ENCODE measurements at regions not wholly inside any gene's neighbourhood (a gene's known extent, or its start where the extent isn't known, plus 50 kb on each side); places are given as distances from the start of the nearest gene placed in this dataset.

DNA sequence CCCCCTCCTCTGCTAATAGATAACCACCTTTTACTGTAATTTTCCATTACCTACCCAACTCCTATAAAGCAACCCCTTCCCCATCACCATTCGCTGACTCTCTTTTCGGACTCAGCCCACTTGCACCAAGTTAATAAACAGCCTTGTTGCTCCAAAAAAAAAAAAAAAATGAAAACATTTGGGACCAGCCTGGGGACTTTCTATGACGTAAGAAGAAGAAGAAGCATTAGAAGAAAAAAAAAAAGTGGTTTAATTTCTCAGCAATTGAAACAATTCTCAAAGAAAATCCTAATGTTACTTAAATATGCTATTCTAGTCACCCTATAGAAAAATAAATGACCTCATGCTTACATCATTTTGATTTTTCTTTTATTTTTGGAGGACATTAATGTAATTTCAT is 301.5 kb upstream of the ANO3 start:
- DNase-seq, result no peak

DNA sequence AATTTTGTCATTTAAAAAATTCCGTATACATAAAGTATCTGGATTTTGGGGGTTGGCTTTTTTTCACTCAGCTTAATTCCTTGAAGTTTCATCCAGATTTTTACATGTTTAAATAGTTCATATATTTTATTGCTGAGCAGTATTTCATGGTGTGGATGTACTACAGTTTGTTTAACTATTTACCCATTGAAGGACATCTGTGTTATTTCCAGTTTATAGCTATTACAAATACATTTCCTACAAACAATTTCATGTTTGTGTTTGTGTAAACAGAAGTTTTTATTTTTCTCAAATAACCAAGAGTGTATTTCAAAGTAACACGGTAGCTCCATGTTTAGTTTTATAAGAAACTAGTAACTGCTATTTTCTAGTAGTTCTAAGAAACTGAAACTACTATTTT is 299.7 kb upstream of the ANO3 start:
- no peak for DNase-seq

DNA sequence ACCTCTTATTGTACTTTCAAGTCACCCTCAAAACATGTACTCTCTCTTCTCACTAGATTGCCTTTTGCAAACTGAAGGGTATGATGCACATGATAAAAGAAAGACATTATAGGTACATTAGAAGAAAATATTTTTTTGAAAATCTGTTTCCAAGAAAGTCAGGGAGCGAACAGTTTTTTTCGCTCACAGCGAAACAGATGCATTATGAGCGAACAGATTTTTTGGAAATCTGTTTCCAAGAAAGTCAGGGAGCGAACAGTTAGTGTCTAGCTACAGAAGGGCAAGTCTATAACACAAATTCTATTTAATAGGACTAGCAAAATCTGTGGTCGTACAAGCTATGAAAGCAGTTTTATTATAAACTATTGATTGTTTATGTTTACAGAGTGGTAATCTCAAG is 296.2 kb upstream of the ANO3 start:
- DNase-seq, result no peak

DNA sequence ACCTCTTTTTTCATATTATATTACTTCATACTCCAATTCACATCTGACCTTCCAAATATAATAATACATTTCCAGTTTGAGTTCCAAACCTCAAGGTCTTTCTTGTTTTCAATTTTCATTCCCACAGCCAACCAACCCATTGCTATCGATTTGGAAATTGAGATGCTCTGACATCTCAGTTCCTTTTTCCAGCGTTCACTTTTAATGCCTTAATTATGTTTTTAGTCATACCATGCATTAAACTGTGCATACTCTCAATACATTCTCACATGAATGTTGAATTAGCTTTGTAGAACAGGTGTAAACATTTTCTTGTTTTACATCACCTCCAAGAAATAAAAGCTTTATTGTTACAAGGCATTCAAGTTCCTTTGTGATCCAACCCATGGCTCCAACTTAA is 294.2 kb upstream of the ANO3 start:
- DNase-seq, result no peak

DNA sequence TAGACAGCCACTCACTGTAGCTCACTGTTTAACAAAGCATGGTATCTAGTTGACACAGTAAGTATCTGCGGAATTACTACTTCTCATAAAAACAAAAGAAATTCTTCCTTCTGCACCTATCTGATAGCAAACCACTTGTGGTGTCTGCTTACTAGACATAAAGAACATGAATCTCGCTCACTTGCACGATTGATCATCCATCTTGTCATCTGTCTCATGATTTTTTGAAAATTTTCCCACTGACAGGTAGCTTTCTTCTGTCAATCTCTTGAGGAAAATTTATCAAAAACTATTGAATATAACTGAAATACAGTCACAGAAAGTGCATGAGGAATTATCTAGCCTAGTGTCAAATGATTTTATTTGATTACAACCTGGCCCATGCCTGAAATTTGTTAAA is 291.6 kb upstream of the ANO3 start:
- no peak for DNase-seq

DNA sequence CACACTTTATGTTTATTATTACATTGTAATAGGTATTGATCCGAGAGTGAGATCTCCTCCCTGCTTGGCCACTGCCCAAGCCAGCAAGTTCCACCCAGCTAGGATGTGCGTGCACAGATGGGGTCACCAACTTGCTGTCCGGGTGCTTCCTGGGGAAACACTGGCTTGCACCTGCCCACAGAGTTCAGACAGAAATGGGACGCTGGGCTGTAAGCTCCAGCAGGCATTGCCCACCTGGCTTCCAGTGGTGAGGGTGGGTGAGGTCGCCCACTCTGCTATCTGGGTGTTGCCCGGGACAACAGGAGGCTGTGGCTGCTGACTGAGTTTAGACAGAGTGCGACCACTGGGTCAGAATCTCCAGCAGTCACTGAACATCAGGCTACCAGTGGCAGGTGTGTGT is 289.8 kb upstream of the ANO3 start:
- DNase-seq, result no peak

DNA sequence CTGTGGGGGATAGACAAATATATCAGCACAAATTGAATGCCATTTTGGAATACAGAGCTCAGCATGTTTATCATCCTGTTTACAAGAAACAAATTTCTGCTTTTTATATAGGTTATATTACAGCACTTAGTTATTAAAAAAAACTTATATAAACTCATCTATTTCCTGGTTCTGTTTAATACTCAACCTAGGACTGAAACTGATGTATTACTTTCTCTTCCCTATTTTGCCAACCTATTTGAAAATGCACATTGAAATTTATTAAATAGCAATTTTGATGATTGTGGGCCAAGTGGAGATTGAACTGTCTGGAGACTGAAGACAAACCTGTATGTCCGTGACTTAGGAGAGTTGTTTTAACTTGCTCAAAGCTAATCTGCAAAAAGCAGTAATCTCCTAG is 288.3 kb upstream of the ANO3 start:
- DNase-seq, result no peak

DNA sequence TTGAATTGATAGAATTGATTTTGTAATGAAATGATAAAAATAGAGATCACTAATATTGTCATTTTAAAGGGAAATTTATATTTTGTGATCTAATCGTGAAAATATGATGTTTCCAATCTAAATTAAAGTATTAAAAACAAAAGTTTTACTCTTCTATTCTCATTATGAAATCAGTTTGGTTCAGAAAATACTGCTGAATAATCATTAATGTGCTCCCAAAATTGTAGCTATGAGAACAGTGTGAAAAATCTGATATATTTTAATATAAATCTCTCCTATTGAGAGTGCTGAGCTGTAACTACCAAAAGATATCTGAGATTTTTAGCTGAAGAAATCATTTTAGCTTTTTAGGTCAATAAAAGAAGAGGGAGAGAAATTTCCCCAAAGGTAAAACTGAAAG is 287.5 kb upstream of the ANO3 start:
- no peak for DNase-seq

DNA sequence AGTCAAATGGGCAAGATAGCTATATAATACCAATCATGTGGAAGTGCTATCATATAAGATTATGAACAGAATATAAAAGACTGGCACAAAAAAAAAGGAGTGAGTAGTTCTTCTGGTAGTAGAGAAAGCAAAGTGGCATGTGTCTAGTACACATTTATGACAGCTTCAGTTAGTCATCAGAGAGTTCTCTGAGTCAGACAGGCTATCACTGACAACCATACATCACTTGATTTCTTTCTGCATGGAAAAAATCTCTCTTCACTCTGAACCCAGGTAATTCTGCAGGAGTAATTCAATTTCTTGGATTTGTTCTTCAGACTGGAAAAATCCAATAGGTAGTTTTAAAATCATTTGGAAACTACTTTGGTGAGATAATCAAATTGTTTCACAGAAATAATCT is 286.8 kb upstream of the ANO3 start:
- no peak for DNase-seq

DNA sequence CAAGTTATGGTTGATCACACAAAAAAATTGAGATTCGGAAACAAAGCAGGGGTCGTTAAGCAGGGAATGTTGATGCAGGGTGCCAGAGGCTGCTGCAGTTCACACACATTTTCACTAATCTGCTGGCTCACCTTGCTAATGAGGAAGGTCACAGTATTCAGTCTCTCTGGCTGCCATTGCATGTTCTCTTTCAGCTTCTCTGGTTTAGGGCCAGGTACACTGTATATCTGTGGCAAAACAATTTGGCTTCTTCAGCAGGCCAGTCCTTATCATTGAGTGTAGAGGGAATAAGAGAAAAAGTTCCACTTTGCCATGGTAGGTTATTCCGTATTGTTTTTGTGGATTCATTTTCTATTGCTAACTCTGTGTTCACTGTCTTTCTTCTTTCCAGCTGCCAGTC is 283.7 kb upstream of the ANO3 start:
- no peak for DNase-seq

DNA sequence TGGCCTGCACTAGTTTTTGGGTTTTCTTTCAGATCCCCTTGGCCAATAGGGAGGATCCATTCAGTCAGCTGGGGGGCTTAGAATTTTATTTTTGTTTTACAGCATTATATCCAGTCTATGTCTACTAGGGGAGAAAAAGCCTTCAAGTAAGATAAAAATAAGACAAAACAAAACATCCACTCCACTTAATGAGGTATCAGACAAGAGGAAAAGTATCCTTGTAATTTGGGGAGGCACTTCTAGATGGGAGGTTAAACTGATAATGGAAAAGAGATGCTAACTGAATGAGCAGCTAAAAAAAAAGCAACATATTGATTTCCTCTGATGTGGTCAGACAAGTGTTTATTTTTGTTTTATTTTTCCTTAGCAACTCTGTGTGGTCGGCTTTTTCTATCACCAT is 278.0 kb upstream of the ANO3 start:
- DNase-seq, result no peak

DNA sequence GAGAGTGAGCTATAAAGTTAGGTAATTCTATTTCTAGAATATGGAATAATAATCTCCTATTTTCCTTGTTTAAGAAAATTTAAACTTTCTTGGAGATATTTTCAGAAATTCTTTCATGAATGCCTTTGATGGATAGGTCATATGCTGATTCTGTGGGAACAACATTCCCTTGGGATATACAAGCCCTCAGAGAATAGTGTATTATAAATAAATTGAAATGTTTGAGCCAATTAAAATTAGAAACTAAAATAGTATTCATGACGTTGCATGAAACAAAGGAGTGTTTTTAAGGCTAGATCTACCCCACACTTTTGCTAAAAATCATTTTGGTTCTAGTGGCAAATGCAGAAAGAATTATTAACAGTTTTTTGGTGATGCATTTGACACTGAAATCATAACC is 269.3 kb upstream of the ANO3 start:
- no peak for DNase-seq

DNA sequence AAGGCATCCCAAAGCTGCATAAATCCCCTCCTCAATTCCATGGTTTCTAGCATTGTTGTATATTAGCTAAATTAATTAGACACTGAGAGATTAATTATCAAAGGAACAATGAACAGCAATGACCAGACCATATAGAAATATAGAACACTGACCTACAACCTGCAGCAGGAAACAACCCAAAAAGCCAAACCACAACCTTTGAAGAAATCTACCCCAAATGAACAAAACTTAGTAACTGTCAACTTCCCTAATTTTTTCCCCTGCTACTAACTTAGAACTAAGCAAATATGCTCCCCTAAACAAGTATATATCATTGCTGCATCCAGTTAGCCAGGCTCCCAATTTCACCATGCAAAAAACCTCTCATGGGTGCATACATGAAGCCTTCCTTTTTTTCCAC is 268.0 kb upstream of the ANO3 start:
- DNase-seq, result no peak

DNA sequence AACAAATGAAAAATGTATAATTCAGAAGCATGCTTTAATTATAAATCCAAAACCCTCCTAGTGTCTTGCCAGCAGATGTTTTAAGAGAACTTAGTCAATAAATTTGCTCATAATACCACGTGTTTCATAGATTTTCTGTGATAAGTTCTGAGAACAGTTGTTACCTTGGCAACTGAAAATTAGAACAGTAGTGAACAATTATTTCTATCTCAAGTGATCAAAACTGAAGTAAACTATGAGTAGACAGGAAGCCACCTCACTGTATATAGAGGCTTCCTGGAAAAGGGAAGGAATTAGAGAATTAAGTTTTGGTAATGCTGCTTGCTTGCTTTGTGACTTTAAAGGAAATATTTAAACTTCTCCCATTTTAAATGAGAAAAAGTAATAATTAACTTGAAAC is 266.0 kb upstream of the ANO3 start:
- DNase-seq, result no peak

DNA sequence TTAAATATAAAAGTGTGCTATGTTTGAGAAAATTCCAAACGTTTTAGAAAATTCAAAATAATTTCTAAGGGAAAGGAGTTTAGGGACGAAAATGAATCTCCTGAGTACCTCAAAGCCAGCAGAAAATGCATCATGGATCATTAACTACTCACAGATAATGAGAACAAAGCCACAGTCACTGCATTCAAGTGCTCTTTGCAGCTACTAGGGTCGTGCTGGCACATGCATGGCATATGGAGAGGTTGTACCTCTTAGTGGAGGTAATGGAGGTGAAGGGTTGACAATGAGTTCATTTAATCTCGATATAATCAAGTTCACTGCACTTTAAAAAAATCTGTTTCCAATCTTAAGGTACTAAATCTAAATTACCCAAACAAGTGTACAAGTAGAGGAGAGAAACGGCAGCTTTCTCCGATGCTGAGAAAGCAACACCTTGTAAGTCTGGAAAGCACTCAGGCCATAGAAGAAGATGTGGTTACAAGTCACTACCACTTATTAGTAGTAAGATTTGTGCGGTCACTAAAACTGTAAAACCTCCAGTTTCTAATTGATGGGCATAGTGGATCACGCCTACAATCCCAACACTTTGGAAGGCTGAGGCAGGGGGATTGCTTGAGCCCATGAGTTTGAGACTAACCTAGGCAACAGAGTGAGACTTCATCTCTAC is 261.1 kb upstream of the ANO3 start:
- no peak for DNase-seq

DNA sequence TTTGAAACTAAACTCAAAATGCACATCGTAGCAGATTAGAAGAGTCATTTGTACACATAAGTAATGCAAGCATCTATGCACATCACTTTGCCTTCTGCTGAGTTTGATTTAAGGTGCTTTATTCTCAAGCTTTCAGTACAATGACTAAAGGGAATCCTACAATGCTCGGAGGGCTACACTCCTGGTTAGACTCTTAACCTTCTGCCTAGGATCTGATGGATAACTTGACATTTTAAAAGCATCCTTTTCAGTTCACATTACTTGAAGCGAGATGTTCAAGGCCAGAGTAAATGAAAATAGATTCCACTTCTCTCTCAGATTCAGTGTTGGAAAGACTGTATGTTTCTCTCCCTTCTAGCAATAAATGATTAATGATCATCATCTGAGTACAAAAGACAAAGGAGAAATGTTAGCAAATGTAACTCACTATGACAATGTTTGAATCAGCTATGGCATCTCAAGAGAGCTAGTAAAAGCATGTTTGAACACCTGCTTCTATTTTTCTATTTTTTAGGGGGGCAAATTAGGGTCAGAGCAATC is 259.2 kb upstream of the ANO3 start:
- DNase-seq, result no peak

DNA sequence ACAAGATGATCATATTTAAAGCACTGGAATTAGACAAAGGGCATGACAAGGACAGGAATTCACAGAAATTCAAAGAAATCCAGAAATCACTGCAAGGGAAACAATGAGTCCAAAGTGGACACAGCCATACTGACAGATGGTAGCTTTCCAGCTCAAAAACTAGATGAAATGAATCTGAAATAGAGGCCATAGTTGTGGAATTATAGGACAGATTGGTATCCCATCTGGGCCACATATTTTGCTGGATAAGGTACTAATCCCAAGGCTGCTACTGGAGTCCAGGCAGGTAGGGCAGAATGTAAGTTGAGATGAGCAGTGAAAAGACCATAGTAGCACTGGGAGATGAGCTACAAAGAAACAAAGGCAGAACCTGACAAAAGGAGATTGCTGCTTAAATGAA is 258.3 kb upstream of the ANO3 start:
- DNase-seq, result no peak

DNA sequence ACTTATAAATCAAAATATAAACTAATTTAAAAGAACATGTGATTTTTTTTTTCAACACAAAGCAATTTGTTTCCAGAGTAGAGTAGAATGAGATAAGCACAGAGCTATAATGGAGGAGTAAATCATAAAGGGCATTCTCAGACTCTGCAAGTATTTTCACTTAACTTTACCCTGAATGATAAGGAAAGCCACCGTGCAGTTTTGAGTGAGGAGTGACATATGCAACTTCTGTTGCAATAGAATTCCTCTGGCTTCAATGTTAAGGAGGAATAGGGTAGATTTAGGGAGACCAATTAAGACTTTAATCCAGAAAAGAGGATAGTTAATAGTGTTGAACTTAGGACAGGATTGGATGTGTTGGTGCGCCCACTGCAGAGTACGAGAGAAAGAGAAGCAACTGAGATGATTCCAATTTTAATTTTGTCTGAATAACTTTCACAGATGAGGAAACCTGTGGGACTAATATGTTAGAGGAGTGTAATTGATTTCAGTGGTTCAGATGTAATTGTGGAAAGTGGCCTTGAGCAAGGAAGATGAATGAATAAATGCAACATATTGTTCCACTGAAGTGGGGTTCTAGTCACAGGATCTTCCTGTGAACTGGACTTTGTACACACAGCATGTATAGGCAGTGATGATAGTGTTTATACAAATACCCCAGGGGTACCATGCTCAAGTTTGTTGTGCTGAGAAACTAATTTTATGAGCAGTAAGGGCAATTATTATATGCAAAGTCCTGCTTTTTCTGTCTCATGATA is 255.5 kb upstream of the ANO3 start:
- no peak for DNase-seq

DNA sequence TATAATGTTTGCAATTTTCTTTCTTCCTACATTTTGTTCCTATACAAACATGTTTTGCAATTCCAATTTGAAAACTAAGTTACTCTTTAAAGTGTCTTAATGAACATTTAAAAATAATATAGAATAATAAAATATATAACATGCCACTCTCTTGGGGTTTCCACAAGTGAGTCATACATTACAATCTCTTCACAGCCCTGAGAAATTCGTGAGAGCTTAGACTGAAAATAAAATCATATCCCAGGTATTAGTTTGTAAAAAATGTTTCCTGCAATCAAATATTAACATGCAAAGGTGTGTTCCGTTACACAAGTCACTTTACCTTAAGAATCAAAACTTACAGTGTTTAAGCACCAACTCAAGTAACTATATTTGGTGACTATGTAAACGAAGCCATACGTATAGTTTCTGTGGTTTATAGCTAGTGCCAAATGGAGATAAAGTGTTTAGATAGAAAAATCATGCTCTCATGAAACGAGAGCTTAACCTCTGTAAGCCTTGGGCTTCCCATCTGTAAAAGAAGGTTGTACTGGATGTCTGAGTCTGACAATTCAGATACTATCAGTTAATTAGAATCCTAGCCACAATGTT is 253.6 kb upstream of the ANO3 start:
- DNase-seq, result no peak

DNA sequence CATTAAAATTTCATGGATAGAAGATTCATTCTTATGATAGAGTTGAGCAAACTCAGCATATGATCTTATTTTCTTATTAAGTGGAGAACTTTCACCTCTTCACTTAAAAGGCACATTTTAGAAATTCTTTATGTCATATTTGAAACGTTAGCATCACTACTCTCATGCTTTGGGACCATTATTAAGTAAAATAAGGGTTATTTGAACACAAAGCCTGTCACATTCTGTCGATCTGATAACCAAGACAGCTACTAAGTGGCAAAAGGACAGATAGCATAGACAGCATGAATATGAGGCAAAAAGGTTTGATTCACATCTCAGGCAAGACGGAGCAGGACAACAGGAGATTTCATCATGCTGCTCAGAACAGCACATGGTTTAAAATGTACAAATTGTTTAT is 247.6 kb upstream of the ANO3 start:
- no peak for DNase-seq

DNA sequence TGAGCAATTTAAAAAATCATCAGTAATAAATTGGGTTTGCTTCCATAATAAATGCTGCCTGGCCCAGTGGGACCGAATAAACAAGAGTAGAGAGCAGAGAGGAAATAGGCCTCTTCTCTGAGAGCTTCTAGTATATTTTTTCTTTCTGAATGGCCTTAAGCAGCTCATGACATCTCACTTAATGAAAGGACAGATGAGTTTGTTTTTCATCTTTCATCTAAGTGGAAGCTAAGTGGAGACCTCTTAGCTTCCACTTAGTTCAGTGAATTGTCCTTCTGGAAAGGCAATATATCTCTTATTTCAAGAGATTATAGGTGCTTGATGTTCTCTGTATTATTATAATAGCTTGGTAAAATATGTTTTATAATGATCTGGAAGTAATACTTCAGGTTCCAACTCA is 245.9 kb upstream of the ANO3 start:
- DNase-seq, result no peak

DNA sequence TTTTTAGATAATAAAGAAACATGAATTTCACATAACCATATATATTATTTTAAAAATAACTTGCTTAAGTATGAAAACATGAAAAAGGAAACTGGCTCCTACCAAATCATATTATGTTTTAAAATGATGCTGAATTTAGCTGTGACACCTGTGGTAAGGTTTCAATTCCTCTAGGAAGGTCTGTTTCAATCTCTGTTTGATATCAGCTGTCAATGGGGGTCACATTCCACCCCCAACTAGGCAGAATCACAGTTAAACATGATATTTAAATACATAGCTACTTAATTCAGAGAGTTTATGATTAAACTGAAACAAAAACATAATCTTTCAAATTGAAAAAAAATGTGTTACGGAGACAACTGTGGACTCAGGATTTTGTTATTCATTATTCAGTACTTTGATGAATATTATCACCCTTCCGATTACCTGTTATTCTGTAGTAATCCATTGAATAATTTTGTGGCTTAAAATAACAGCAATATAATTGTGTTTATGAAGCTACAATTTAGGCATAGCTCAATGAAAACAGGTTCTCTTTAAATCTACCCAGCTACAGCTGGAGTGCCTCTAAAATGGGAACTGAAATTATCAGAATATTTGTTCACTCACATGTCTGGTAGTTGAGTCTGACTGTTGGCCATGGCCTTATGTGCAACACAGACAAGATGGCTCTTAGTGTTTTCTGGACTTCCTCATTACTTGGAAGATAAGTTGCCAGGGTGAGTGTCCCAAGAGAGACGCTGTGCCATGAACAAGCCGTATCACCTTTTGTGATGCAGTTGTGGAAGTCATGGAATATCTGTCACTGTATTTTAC is 244.6 kb upstream of the ANO3 start:
- DNase-seq, result no peak

Data from hypothalamus (tissue), 51 donors.